ENCODE measurements at regions not wholly inside any gene's neighbourhood (a gene's known extent, or its start where the extent isn't known, plus 50 kb on each side); places are given as distances from the start of the nearest gene placed in this dataset.

DNA sequence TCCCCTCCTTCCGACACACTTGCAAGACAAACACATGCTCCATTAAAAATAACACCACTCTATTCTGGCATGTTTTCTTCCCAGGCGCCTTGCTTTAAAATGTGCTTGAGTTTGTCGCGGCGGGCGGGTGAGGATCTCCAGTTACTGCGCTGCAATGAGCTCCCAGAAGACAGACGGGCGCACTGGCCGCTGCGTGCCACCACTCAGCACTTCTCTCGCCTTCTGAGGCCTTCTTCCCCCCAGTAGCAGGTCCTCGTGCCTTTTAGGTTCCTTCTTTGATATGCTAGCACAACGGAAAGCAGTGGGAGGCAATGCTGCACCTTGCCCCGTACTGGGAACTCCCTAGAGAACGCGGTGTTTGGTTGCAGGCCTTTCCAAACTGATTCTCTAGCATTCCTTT, 279.5 kb upstream of the NR5A2 start:
- no peak for TF ChIP-seq CTCF (IDR thresholded peaks at IDR 0.05; ENCODE audit: insufficient read depth, low read length, poor library complexity, severe bottlenecking)

DNA sequence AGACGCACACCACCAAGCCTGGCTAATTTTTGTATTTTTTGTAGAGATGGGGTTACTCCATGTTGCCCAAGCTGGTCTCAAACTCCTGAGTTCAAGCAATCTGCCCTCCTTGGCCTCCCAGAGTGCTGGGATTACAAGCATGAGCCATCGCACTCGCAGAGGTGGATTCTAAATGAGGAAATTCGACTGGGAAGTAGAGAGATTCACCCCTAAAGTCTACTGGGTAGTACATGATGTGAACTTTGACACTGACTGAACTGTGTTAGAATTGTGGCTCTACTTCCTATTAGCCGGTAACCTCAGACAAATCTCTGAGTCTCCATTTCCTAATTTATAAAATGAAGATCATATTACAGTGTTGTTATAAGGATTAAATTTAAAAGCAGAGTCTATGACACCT, 276.0 kb upstream of the NR5A2 start:
- Histone ChIP-seq H3K4me3 (replicated peaks; ENCODE audit: low read depth, low read length) (no peak overlapping the region), H3K36me3 (ENCODE audit: control insufficient read depth, insufficient read depth, low read length) (no peaks in the 10 kb centered on the region), H3K27me3 (replicated peaks; ENCODE audit: control insufficient read depth, insufficient read depth, low read length) (no peaks in the 10 kb centered on the region; the same call in 1 of the 2 replicates)
- no peak for DNase-seq (ENCODE audit: extremely low read depth, insufficient read length)
- no peak for TF ChIP-seq CTCF (IDR thresholded peaks at IDR 0.05; ENCODE audit: insufficient read depth, low read length, poor library complexity, severe bottlenecking)

More for the DNA sequence above, 279.5 kb upstream of the NR5A2 start:
- no peak for DNase-seq (ENCODE audit: extremely low read depth, insufficient read length)
- Histone ChIP-seq H3K36me3 (ENCODE audit: control insufficient read depth, insufficient read depth, low read length) (no peaks in the 10 kb centered on the region), H3K4me3 (replicated peaks; ENCODE audit: low read depth, low read length) (no peak overlapping the region), H3K27me3 (replicated peaks; ENCODE audit: control insufficient read depth, insufficient read depth, low read length) (no peaks in the 10 kb centered on the region; the same call in 1 of the 2 replicates)

DNA sequence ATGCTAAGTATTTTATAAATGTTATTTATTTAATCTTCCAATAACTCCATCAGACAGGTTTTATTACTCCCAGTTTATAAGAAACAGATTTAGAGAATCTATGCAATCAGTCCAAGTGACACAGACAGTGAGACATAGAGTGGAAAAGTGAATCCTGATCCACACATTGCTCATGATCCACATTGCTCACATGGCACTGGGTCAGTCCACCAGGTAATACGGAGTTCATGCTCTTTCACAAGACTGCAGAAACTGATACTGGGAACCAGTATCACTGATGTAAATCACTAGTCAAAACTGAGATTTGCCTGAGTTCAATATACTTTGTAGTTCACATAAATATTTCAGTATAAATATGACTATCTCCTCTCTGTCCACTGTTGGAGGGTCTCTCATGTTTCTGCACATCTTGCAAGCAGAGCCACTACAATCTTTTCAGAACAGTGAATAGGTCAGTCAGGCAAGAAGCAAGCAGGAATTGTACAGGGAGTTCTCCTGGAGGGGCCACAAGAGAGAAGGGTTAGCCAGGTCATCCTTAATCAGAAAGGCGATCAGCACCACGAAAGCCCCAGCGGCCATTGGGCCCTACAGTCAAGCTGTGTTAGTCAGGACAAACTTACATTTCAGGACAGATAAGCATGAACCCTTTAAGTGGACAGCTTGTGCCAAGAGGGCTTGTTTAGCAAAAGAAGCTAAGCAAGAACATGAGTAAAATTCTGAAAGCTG, 275.4 kb upstream of the NR5A2 start:
- Histone ChIP-seq H3K36me3 (ENCODE audit: control insufficient read depth, insufficient read depth, low read length) (no peaks in the 10 kb centered on the region), H3K4me3 (replicated peaks; ENCODE audit: low read depth, low read length) (no peak overlapping the region), H3K27me3 (replicated peaks; ENCODE audit: control insufficient read depth, insufficient read depth, low read length) (no peaks in the 10 kb centered on the region; the same call in 1 of the 2 replicates)
- no peak for TF ChIP-seq CTCF (IDR thresholded peaks at IDR 0.05; ENCODE audit: insufficient read depth, low read length, poor library complexity, severe bottlenecking)
- no peak for DNase-seq (ENCODE audit: extremely low read depth, insufficient read length)

GRCh38 chr1:199752688-199753027, 274.9 kb upstream of the NR5A2 start:
- H3K4me3 ChIP-seq (replicated peaks; ENCODE audit: low read depth, low read length): no peak overlapping the region
- no peak for TF ChIP-seq CTCF (IDR thresholded peaks at IDR 0.05; ENCODE audit: insufficient read depth, low read length, poor library complexity, severe bottlenecking)
- H3K36me3 ChIP-seq (ENCODE audit: control insufficient read depth, insufficient read depth, low read length): no peaks in the 10 kb centered on the region

GRCh38 chr1:199753513-199753912, 274.0 kb upstream of the NR5A2 start:
- no peaks in the 10 kb centered on the region; the same call in 1 of the 2 replicates for H3K27me3 ChIP-seq (replicated peaks; ENCODE audit: control insufficient read depth, insufficient read depth, low read length)
- TF ChIP-seq CTCF (IDR thresholded peaks at IDR 0.05; ENCODE audit: insufficient read depth, low read length, poor library complexity, severe bottlenecking): no peak
- no peak overlapping the region for H3K4me3 ChIP-seq (replicated peaks; ENCODE audit: low read depth, low read length)
- no peak for DNase-seq (ENCODE audit: extremely low read depth, insufficient read length)
- H3K36me3 ChIP-seq (ENCODE audit: control insufficient read depth, insufficient read depth, low read length): no peaks in the 10 kb centered on the region

More at GRCh38 chr1:199752688-199753027, 274.9 kb upstream of the NR5A2 start:
- DNase-seq (ENCODE audit: extremely low read depth, insufficient read length): no peak
- H3K27me3 ChIP-seq (replicated peaks; ENCODE audit: control insufficient read depth, insufficient read depth, low read length): no peaks in the 10 kb centered on the region; the same call in 1 of the 2 replicates

Measured in GM06990 (cell line).